ENCODE measurements at regions not wholly inside any gene's neighbourhood (a gene's known extent, or its start where the extent isn't known, plus 50 kb on each side); places are given as distances from the start of the nearest gene placed in this dataset.

DNA sequence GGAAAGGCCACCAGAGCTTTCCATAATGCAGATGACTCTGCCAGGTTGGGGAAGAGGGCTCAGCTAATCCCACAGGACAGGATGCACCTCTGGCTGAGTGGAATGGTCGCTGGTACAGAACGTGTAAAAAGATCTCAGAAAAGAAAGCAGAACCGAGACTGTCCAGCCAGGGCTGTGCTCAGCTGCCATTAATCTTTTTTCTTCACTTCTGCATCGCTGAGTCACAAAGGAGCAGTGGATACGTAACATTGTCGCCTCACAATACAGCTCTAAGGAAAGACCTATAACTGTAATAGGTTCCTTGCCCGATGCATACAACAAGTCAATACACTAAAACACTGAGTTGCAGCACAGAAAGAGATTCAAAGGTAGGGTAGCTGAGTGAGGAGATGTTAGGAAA lies 354.2 kb downstream of the EN1 start:
- H3K9me3 ChIP-seq, result no peaks in the 10 kb centered on the region
- H3K27me3 ChIP-seq, result no peaks in the 10 kb centered on the region
- H3K36me3 ChIP-seq, result no peaks in the 10 kb centered on the region
- no peak for DNase-seq
- TF ChIP-seq, protein P1, sequence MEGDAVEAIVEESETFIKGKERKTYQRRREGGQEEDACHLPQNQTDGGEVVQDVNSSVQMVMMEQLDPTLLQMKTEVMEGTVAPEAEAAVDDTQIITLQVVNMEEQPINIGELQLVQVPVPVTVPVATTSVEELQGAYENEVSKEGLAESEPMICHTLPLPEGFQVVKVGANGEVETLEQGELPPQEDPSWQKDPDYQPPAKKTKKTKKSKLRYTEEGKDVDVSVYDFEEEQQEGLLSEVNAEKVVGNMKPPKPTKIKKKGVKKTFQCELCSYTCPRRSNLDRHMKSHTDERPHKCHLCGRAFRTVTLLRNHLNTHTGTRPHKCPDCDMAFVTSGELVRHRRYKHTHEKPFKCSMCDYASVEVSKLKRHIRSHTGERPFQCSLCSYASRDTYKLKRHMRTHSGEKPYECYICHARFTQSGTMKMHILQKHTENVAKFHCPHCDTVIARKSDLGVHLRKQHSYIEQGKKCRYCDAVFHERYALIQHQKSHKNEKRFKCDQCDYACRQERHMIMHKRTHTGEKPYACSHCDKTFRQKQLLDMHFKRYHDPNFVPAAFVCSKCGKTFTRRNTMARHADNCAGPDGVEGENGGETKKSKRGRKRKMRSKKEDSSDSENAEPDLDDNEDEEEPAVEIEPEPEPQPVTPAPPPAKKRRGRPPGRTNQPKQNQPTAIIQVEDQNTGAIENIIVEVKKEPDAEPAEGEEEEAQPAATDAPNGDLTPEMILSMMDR (IDR thresholded peaks at IDR 0.05; ENCODE audit: low read depth, low read length), result no peak
- no peaks in the 10 kb centered on the region for H3K4me1 ChIP-seq
- no peak overlapping the region for H3K4me3 ChIP-seq (ENCODE audit: low read depth, low read length)

GRCh38 chr2:118492335-118492734 lies 355.1 kb downstream of the EN1 start:
- Histone ChIP-seq H3K4me3 (ENCODE audit: low read depth, low read length) (no peak overlapping the region), H3K9me3 (no peaks in the 10 kb centered on the region), H3K36me3 (no peaks in the 10 kb centered on the region), H3K27me3 (no peaks in the 10 kb centered on the region), H3K4me1 (no peaks in the 10 kb centered on the region)
- TF ChIP-seq, protein P1 (IDR thresholded peaks at IDR 0.05; ENCODE audit: low read depth, low read length), result 0 out of 2 replicates have a peak, but pooled peaks have one; percentile 14
- DNase-seq, result no peak

DNA sequence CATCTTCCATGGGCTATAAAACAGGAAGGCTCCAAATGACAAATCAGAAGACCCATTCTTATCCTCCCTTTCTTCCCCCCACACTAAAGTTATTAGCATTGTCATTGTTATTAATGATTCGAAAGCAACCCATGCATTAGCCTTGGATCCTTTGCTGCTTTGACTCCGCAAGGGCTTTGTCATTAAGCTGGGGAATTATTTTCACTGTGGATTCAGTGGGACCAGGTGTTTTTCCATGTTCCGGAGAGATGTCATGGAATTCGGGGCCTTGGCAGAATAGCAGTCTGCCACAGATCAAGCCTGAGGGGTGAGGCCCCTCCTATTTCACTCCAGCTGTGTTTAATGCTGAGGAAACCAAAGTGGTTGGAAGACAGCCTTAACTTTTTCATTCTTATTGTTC lies 357.1 kb downstream of the EN1 start:
- Histone ChIP-seq H3K4me3 (ENCODE audit: low read depth, low read length) (no peak overlapping the region), H3K27me3 (no peaks in the 10 kb centered on the region), H3K4me1 (no peaks in the 10 kb centered on the region), H3K36me3 (no peaks in the 10 kb centered on the region), H3K9me3 (no peaks in the 10 kb centered on the region)
- TF ChIP-seq, protein P1 (IDR thresholded peaks at IDR 0.05; ENCODE audit: low read depth, low read length), result no peak
- no peak for DNase-seq

- TF ChIP-seq, protein P1 (IDR thresholded peaks at IDR 0.05; ENCODE audit: low read depth, low read length), result no peak
- H3K9me3 ChIP-seq, result no peaks in the 10 kb centered on the region
- H3K36me3 ChIP-seq, result no peaks in the 10 kb centered on the region
- H3K4me1 ChIP-seq, result no peaks in the 10 kb centered on the region
- no peak for DNase-seq
- H3K4me3 ChIP-seq (ENCODE audit: low read depth, low read length), result no peak overlapping the region
- no peaks in the 10 kb centered on the region for H3K27me3 ChIP-seq
Observed at GRCh38 chr2:118489712-118490299, 357.6 kb downstream of the EN1 start.

GRCh38 chr2:118481299-118481698 lies 366.1 kb downstream of the EN1 start:
- Histone ChIP-seq H3K27me3 (no peaks in the 10 kb centered on the region), H3K4me3 (ENCODE audit: low read depth, low read length) (no peak overlapping the region), H3K9me3 (no peaks in the 10 kb centered on the region), H3K36me3 (no peaks in the 10 kb centered on the region), H3K4me1 (no peaks in the 10 kb centered on the region)
- DNase-seq, result no peak
- TF ChIP-seq, protein P1 (IDR thresholded peaks at IDR 0.05; ENCODE audit: low read depth, low read length), result no peak

DNA sequence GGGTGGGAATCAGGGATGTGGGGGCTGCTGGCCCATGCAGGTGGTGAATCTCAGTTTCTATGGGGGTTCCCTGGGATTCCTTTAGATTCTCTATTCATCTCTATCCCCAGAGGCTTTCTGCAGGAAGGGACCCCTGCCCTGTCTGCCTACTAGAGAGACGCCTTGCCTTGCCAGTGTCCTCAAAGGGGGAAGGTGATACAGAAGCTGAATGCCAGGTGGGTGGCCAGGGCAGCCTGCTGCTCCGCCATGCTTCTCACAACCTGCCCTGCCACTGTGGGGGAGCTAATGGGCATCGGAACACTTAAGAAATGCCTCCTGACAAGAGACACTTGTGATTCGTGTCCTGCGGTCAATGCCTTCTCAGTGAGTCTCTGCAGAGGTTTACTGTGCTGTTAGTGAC lies 368.4 kb downstream of the EN1 start:
- H3K4me3 ChIP-seq (ENCODE audit: low read depth, low read length), result no peak overlapping the region
- no peaks in the 10 kb centered on the region for H3K9me3 ChIP-seq
- no peaks in the 10 kb centered on the region for H3K36me3 ChIP-seq
- no peaks in the 10 kb centered on the region for H3K4me1 ChIP-seq
- H3K27me3 ChIP-seq, result no peaks in the 10 kb centered on the region
- TF ChIP-seq, protein P1 (IDR thresholded peaks at IDR 0.05; ENCODE audit: low read depth, low read length), result no peak
- no peak for DNase-seq

Measured in BE2C (cell line).